H1 (cell line): ENCODE measurements at regions not wholly inside any gene's neighbourhood (a gene's known extent, or its start where the extent isn't known, plus 50 kb on each side); places are given as distances from the start of the nearest gene placed in this dataset.

Source experiments
- CTCF ChIA-PET: fragments of 300-600 bp; sonication (Branson Sonifier 250); formaldehyde crosslinking; loops from one replicate; lab custom pipeline; 2021; ENCODE audit not compliant: partially characterized antibody; lab: Charles Lee
- POLR2A ChIA-PET: fragments of 300-600 bp; sonication (Branson Sonifier 250); formaldehyde crosslinking; loops from one replicate; lab custom pipeline; 2021; ENCODE audit warnings: inconsistent platforms; ENCODE audit not compliant: partially characterized antibody; lab: Charles Lee
- DNase-seq, 2 experiments: peaks; one replicate each; pipeline versions ENCODE4 v3.0.0 to v3.0.0-alpha.2; 2010 to 2022; ENCODE audit warnings: low spot score in 2 of 2, low read depth in 1 of 2, mixed read lengths in 1 of 2
- FAIRE-seq: peaks from 2 replicates; lab custom pipeline; 2011; peaks lifted over from hg19 to GRCh38; lab: Jason Lieb, UNC
- H2AFZ ChIP-seq: 2 replicates; pipeline ENCODE4 v1.8.1; 2012; ENCODE audit warnings: low read length, inconsistent platforms
- H2AK5ac ChIP-seq: 2 replicates; pipeline ENCODE4 v1.6.1; 2013; ENCODE audit warnings: low read depth, low read length
- H2BK120ac ChIP-seq: replicated peaks from 2 replicates; pipeline ENCODE3; 2013; ENCODE audit warnings: low read depth, low read length, inconsistent platforms
- H2BK12ac ChIP-seq: 2 replicates; pipeline ENCODE4 v1.6.1; 2013; ENCODE audit warnings: low read depth, low read length
- H2BK15ac ChIP-seq: 2 replicates; pipeline ENCODE4 v1.6.1; 2013; ENCODE audit warnings: low read length
- H2BK20ac ChIP-seq: 2 replicates; pipeline ENCODE4 v1.6.1; 2013; ENCODE audit warnings: low read length
- H2BK5ac ChIP-seq: 2 replicates; pipeline ENCODE4 v1.6.1; 2013; ENCODE audit warnings: low read depth, low read length
- H3K14ac ChIP-seq: 2 replicates; pipeline ENCODE4 v1.6.1; 2013; ENCODE audit warnings: inconsistent platforms; ENCODE audit not compliant: insufficient read length
- H3K18ac ChIP-seq: 2 replicates; pipeline ENCODE4 v1.6.1; 2013; ENCODE audit warnings: low read length; ENCODE audit errors: extremely low read depth
- H3K23ac ChIP-seq: 2 replicates; pipeline ENCODE4 v1.6.1; 2013; ENCODE audit warnings: inconsistent platforms; ENCODE audit not compliant: insufficient read length
- H3K23me2 ChIP-seq: 2 replicates; pipeline ENCODE4 v1.6.1; 2013; ENCODE audit warnings: low read depth, low read length
- H3K27ac ChIP-seq: 2 replicates; pipeline ENCODE4 v1.6.1; 2011; ENCODE audit warnings: low read depth, low read length, inconsistent platforms
- H3K27me3 ChIP-seq, 4 experiments: replicated peaks in 1 of 4; 1 replicate in 1 of 4; 2 replicates in 3 of 4; pipeline versions ENCODE4 v1.6.1 to v1.8.1; 2011 to 2013; ENCODE audit warnings: low read length in 3 of 4, mild to moderate bottlenecking in 3 of 4, inconsistent platforms in 2 of 4, mixed read lengths in 2 of 4, moderate library complexity in 1 of 4; ENCODE audit not compliant: control insufficient read depth in 3 of 4, insufficient read depth in 3 of 4; ENCODE audit errors: extremely low read depth in 1 of 4
- H3K36me3 ChIP-seq, 4 experiments: 2 replicates each; pipeline versions ENCODE4 v1.6.1 to v1.8.1; 2011 to 2013; ENCODE audit warnings: mild to moderate bottlenecking in 4 of 4, low read length in 3 of 4, moderate library complexity in 2 of 4, control low read depth in 1 of 4, inconsistent platforms in 1 of 4; ENCODE audit not compliant: insufficient read depth in 4 of 4, control insufficient read depth in 2 of 4
- H3K4ac ChIP-seq: replicated peaks from 2 replicates; pipeline ENCODE3; 2013; ENCODE audit warnings: low read length, low read depth, mixed read lengths, inconsistent platforms; ENCODE audit not compliant: insufficient read length
- H3K4me1 ChIP-seq, 4 experiments: replicated peaks in 1 of 4; 1 replicate in 1 of 4; 2 replicates in 3 of 4; pipeline versions ENCODE4 v1.6.1 to v1.8.1; 2011 to 2013; ENCODE audit warnings: low read length in 3 of 4, inconsistent platforms in 2 of 4, mixed read lengths in 1 of 4; ENCODE audit not compliant: insufficient read depth in 4 of 4, control insufficient read depth in 3 of 4
- H3K4me2 ChIP-seq, 2 experiments: 2 replicates each; pipeline versions ENCODE4 v1.6.1 to v1.8.1; 2011 to 2013; ENCODE audit warnings: low read depth in 2 of 2, low read length in 2 of 2, control low read depth in 1 of 2, inconsistent platforms in 1 of 2, mild to moderate bottlenecking in 1 of 2; ENCODE audit not compliant: insufficient read depth in 1 of 2
- H3K4me3 ChIP-seq, 4 experiments: fragments of 200-600, 300-600 bp in 1 of 4; sonication (generic), shearing (Covaris generic), sonication (Bioruptor Twin) in 1 of 4; 2 replicates each; pipeline versions ENCODE4 v1.5.1 to v1.8.1; 2011 to 2016; ENCODE audit warnings: low read length in 4 of 4, low read depth in 3 of 4, control low read depth in 2 of 4, inconsistent platforms in 2 of 4, mild to moderate bottlenecking in 2 of 4, mixed read lengths in 1 of 4, moderate library complexity in 1 of 4; ENCODE audit not compliant: insufficient read depth in 2 of 4; ENCODE audit errors: extremely low read depth in 1 of 4
- H3K56ac ChIP-seq: replicated peaks from 2 replicates; pipeline ENCODE3; 2013; ENCODE audit warnings: low read depth, mild to moderate bottlenecking, mixed read lengths, low read length, inconsistent platforms; ENCODE audit not compliant: insufficient read length
- H3K79me1 ChIP-seq: 2 replicates; pipeline ENCODE4 v1.6.1; 2013; ENCODE audit warnings: low read depth, low read length, control low read depth
- H3K79me2 ChIP-seq, 2 experiments: 2 replicates each; pipeline versions ENCODE4 v1.6.1 to v1.8.1; 2012 to 2013; ENCODE audit warnings: low read length in 2 of 2, mild to moderate bottlenecking in 2 of 2, inconsistent platforms in 1 of 2; ENCODE audit not compliant: insufficient read depth in 2 of 2, control insufficient read depth in 1 of 2
- H3K9ac ChIP-seq, 4 experiments: replicated peaks in 1 of 4; 1 replicate in 1 of 4; 2 replicates in 3 of 4; pipeline versions ENCODE4 v1.6.1 to v1.8.1; 2011 to 2013; ENCODE audit warnings: low read depth in 3 of 4, low read length in 3 of 4, control low read depth in 2 of 4, mild to moderate bottlenecking in 2 of 4, moderate library complexity in 2 of 4, inconsistent platforms in 1 of 4; ENCODE audit errors: extremely low read depth in 1 of 4
- H3K9me3 ChIP-seq, 2 experiments: 2 replicates each; pipeline versions ENCODE4 v1.6.1 to v1.8.1; 2012 to 2013; ENCODE audit warnings: mild to moderate bottlenecking in 2 of 2, moderate library complexity in 2 of 2, control low read depth in 1 of 2, inconsistent platforms in 1 of 2, low read depth in 1 of 2, low read length in 1 of 2, mixed read lengths in 1 of 2; ENCODE audit not compliant: insufficient read depth in 2 of 2
- H4K20me1 ChIP-seq, 2 experiments: replicated peaks in 1 of 2; 2 replicates each; pipeline versions ENCODE3 to v1.8.1; 2011 to 2013; ENCODE audit warnings: inconsistent platforms in 2 of 2, low read length in 2 of 2, mild to moderate bottlenecking in 1 of 2; ENCODE audit not compliant: insufficient read depth in 2 of 2, control insufficient read depth in 1 of 2
- H4K5ac ChIP-seq: 2 replicates; pipeline ENCODE4 v1.6.1; 2013; ENCODE audit warnings: low read length, low read depth, mixed read lengths, inconsistent platforms; ENCODE audit not compliant: insufficient read length
- H4K8ac ChIP-seq: 2 replicates; pipeline ENCODE4 v1.8.0; 2013; ENCODE audit warnings: mild to moderate bottlenecking, moderate library complexity, low read length, inconsistent platforms; ENCODE audit not compliant: insufficient read depth; ENCODE audit errors: extremely low read depth
- H4K91ac ChIP-seq: replicated peaks from 2 replicates; pipeline ENCODE3; 2013; ENCODE audit warnings: low read length, mixed read lengths, inconsistent platforms; ENCODE audit not compliant: insufficient read length
- CEBPB ChIP-seq: IDR thresholded peaks from 2 replicates; pipeline ENCODE4 v1.6.1; 2012; ENCODE audit warnings: low read depth, low read length
- CHD1 ChIP-seq: IDR thresholded peaks from 2 replicates; pipeline ENCODE4 v1.6.1; 2012; ENCODE audit warnings: low read depth, low read length, improper control_type of control experiment
- EGR1 ChIP-seq: IDR thresholded peaks from 2 replicates; pipeline ENCODE4 v1.6.1; 2011; ENCODE audit warnings: low read depth, low read length, borderline replicate concordance
- FOSL1 ChIP-seq: IDR thresholded peaks from 2 replicates; pipeline ENCODE4 v1.6.1; 2011; ENCODE audit warnings: mild to moderate bottlenecking, low read depth, low read length, moderate library complexity; ENCODE audit not compliant: insufficient read depth
- KDM5A ChIP-seq: fragments of 200-600 bp; IDR thresholded peaks from 2 replicates; pipeline ENCODE4 v1.7.1; 2012; ENCODE audit warnings: mild to moderate bottlenecking, low read length, inconsistent platforms, mixed read lengths
- NANOG ChIP-seq: IDR thresholded peaks from 2 replicates; pipeline ENCODE4 v1.6.1; 2011; ENCODE audit warnings: low read length, low read depth, mild to moderate bottlenecking, inconsistent platforms; ENCODE audit not compliant: insufficient read depth, poor library complexity, severe bottlenecking
- NRF1 ChIP-seq: IDR thresholded peaks from 2 replicates; pipeline ENCODE4 v1.6.1; 2011; ENCODE audit warnings: mild to moderate bottlenecking, low read depth, low read length, improper control_type of control experiment
- PHF8 ChIP-seq: fragments of 200-600 bp; sonication (generic); conservative IDR thresholded peaks from 2 replicates; pipeline ENCODE4 v1.7.1; 2012; ENCODE audit warnings: low read depth, mild to moderate bottlenecking, inconsistent platforms, low read length, moderate library complexity
- TAF7 ChIP-seq: optimal IDR thresholded peaks from 2 replicates; pipeline ENCODE3; 2011; ENCODE audit warnings: low read depth, mild to moderate bottlenecking, inconsistent platforms, low read length, moderate library complexity, borderline replicate concordance
- WGBS, 2 experiments: shearing (Covaris generic) in 1 of 2; methylation state at CpG; one replicate each; pipeline versions ENCODE4 v1.1.6 to v1.1.7; 2013 to 2015; ENCODE audit warnings: low lambda C conversion rate in 2 of 2, mixed read lengths in 2 of 2, inconsistent platforms in 1 of 2, low coverage in 1 of 2, missing lambda C conversion rate in 1 of 2; ENCODE audit not compliant: insufficient replicate concordance in 2 of 2, insufficient coverage in 1 of 2, insufficient read length in 1 of 2; ENCODE audit errors: extremely low coverage in 1 of 2, missing lambda C conversion rate in 1 of 2; 5-methylcytosine and 5-hydroxymethylcytosine counted together

- no peak for DNase-seq
- H2BK5ac ChIP-seq = no peak overlapping the region
- 91% methylated on average over 4 of the region's 4 CpGs; no CpG with 5 or more reads in 1 of the 2 experiments for WGBS, 2 experiments
Measured at GRCh38 chr16:54525104-54525503, 238.5 kb upstream of the IRX3 start.

More at GRCh38 chr16:54525104-54525503, 238.5 kb upstream of the IRX3 start:
- ChIA-PET POLR2A (no interaction called here), CTCF (interaction anchor here (1.0 kb wide), 1 partner anchor 13 kb away, joined by 3 read pairs; no protein-coding TSS in a partner anchor)
- H3K23me2 ChIP-seq = no peaks in the 10 kb centered on the region
- no peak overlapping the region for H2BK12ac ChIP-seq
- no peak overlapping the region for H3K18ac ChIP-seq
- no peak overlapping the region for H2BK120ac ChIP-seq
- no peak overlapping the region for H3K4me3 ChIP-seq
- H3K79me2 ChIP-seq = no peaks in the 10 kb centered on the region
- H3K14ac ChIP-seq = no peak overlapping the region
- H2BK20ac ChIP-seq = no peak overlapping the region
- H3K27ac ChIP-seq = no peak overlapping the region
- no peak overlapping the region for H2AK5ac ChIP-seq
- no peak for FAIRE-seq
- H3K4ac ChIP-seq = no peak overlapping the region
- no peak overlapping the region for H2BK15ac ChIP-seq
- H3K23ac ChIP-seq = no peak overlapping the region
- no peaks in the 10 kb centered on the region for H3K36me3 ChIP-seq
- H4K5ac ChIP-seq = no peak overlapping the region
- no peaks in the 10 kb centered on the region for H3K79me1 ChIP-seq
- no peak overlapping the region for H3K4me2 ChIP-seq
- H4K20me1 ChIP-seq = no peaks in the 10 kb centered on the region
- no peak overlapping the region for H4K91ac ChIP-seq
- H4K8ac ChIP-seq = no peak overlapping the region
- peaks cover 9 to 10% of the 10 kb centered on the region in 2 experiments; a peak in 3 of 4 replicates for H3K9me3 ChIP-seq
- H3K4me1 ChIP-seq = no peaks in the 10 kb centered on the region; a peak in 1 of 7 replicates
- no peak overlapping the region for H3K9ac ChIP-seq
- TF ChIP-seq NANOG (no peak), NRF1 (no peak), CEBPB (no peak), KDM5A (no peak), PHF8 (no peak), CHD1 (no peak), FOSL1 (no peak), TAF7 (no peak), EGR1 (no peak)
- H3K56ac ChIP-seq = no peak overlapping the region
- no peak overlapping the region for H2AFZ ChIP-seq
- no peaks in the 10 kb centered on the region for H3K27me3 ChIP-seq
